Mesenchymal stem cell (in vitro differentiated cells and primary cell): ENCODE measurements at regions not wholly inside any gene's neighbourhood (a gene's known extent, or its start where the extent isn't known, plus 50 kb on each side); places are given as distances from the start of the nearest gene placed in this dataset.
A peak's percentile ranks its signal among the peaks of the same experiment; 100 is the strongest.
"Not testable (repeated sequence)": the region's sequence is repeated elsewhere in the genome, so short reads cannot be mapped to it uniquely, and the experiment has no call there.

Source experiments
- DNase-seq: peaks from one replicate; pipeline ENCODE4 v3.0.0-alpha.2; 2013
- H2AFZ ChIP-seq: one replicate; pipeline ENCODE4 v1.6.1; 2013; ENCODE audit warnings: low read depth, mild to moderate bottlenecking, control low read depth, inconsistent platforms, low read length, moderate library complexity
- H2AK5ac ChIP-seq: 2 replicates; pipeline ENCODE4 v1.6.1; 2013; ENCODE audit warnings: low read length, moderate library complexity, mild to moderate bottlenecking, inconsistent platforms; ENCODE audit not compliant: severe bottlenecking
- H2BK120ac ChIP-seq: one replicate; pipeline ENCODE4 v1.6.1; 2013; ENCODE audit warnings: low read depth, mild to moderate bottlenecking, inconsistent platforms, low read length, moderate library complexity
- H2BK12ac ChIP-seq, 2 experiments: one replicate each; pipeline ENCODE4 v1.6.1; 2013; ENCODE audit warnings: inconsistent platforms in 2 of 2, low read length in 2 of 2, mild to moderate bottlenecking in 2 of 2, moderate library complexity in 2 of 2, control low read depth in 1 of 2
- H2BK15ac ChIP-seq: one replicate; pipeline ENCODE4 v1.6.1; 2013; ENCODE audit warnings: mild to moderate bottlenecking, low read depth, inconsistent platforms; ENCODE audit not compliant: poor library complexity, severe bottlenecking
- H2BK5ac ChIP-seq: 2 replicates; pipeline ENCODE4 v1.6.1; 2013; ENCODE audit warnings: low read depth, mild to moderate bottlenecking, low read length, control low read depth, inconsistent platforms; ENCODE audit not compliant: poor library complexity, severe bottlenecking
- H3K14ac ChIP-seq, 2 experiments: one replicate each; pipeline ENCODE4 v1.6.1; 2013; ENCODE audit warnings: inconsistent platforms in 2 of 2, low read length in 2 of 2, control low read depth in 1 of 2, mild to moderate bottlenecking in 1 of 2, moderate library complexity in 1 of 2
- H3K18ac ChIP-seq, 2 experiments: one replicate each; pipeline ENCODE4 v1.6.1; 2013; ENCODE audit warnings: inconsistent platforms in 2 of 2, low read length in 2 of 2, control low read depth in 1 of 2, low read depth in 1 of 2, mild to moderate bottlenecking in 1 of 2
- H3K23ac ChIP-seq, 2 experiments: one replicate each; pipeline ENCODE4 v1.6.1; 2013; ENCODE audit warnings: inconsistent platforms in 2 of 2, low read length in 2 of 2, mild to moderate bottlenecking in 2 of 2, moderate library complexity in 2 of 2, control low read depth in 1 of 2
- H3K27ac ChIP-seq: 2 replicates; pipeline ENCODE4 v1.5.1; 2013; ENCODE audit warnings: mild to moderate bottlenecking, moderate library complexity, low read length, control low read depth, inconsistent platforms; ENCODE audit not compliant: poor library complexity, severe bottlenecking
- H3K27me3 ChIP-seq, 2 experiments: 2 replicates each; pipeline versions ENCODE4 v1.6.1 to v1.7.0; 2013; ENCODE audit warnings: low read length in 2 of 2, mild to moderate bottlenecking in 2 of 2, moderate library complexity in 2 of 2, control low read depth in 1 of 2, inconsistent platforms in 1 of 2; ENCODE audit not compliant: control insufficient read depth in 1 of 2, insufficient read depth in 1 of 2
- H3K36me3 ChIP-seq, 2 experiments: 2 replicates each; pipeline versions ENCODE4 v1.6.1 to v1.7.0; 2013; ENCODE audit warnings: low read length in 2 of 2, control low read depth in 1 of 2, inconsistent platforms in 1 of 2, low read depth in 1 of 2, mild to moderate bottlenecking in 1 of 2; ENCODE audit not compliant: insufficient read depth in 2 of 2, control insufficient read depth in 1 of 2
- H3K4ac ChIP-seq, 2 experiments: one replicate each; pipeline ENCODE4 v1.6.1; 2013; ENCODE audit warnings: inconsistent platforms in 2 of 2, low read length in 2 of 2, mild to moderate bottlenecking in 2 of 2, moderate library complexity in 2 of 2, control low read depth in 1 of 2, low read depth in 1 of 2
- H3K4me1 ChIP-seq: 2 replicates; pipeline ENCODE4 v1.6.1; 2013; ENCODE audit warnings: low read depth, low read length, control low read depth; ENCODE audit not compliant: control insufficient read depth, insufficient read depth
- H3K4me2 ChIP-seq: 2 replicates; pipeline ENCODE4 v1.6.1; 2013; ENCODE audit warnings: low read length, mild to moderate bottlenecking, inconsistent platforms; ENCODE audit not compliant: poor library complexity, severe bottlenecking
- H3K4me3 ChIP-seq, 2 experiments: 2 replicates each; pipeline versions ENCODE4 v1.5.1 to v1.7.0; 2013; ENCODE audit warnings: low read length in 2 of 2, mild to moderate bottlenecking in 2 of 2, control low read depth in 1 of 2, low read depth in 1 of 2; ENCODE audit not compliant: insufficient read depth in 1 of 2
- H3K79me1 ChIP-seq: replicated peaks from 2 replicates; pipeline ENCODE4 v1.6.1; 2013; ENCODE audit warnings: mild to moderate bottlenecking, control low read depth, low read length, inconsistent platforms; ENCODE audit not compliant: poor library complexity, severe bottlenecking
- H3K9ac ChIP-seq: 2 replicates; pipeline ENCODE4 v1.7.0; 2013; ENCODE audit warnings: mild to moderate bottlenecking, low read length, moderate library complexity
- H3K9me3 ChIP-seq: 2 replicates; pipeline ENCODE4 v1.7.0; 2013; ENCODE audit warnings: mild to moderate bottlenecking, low read length; ENCODE audit not compliant: control insufficient read depth
- H4K8ac ChIP-seq: one replicate; pipeline ENCODE4 v1.6.1; 2013; ENCODE audit warnings: inconsistent platforms, mild to moderate bottlenecking, low read length, moderate library complexity
- H4K91ac ChIP-seq: one replicate; pipeline ENCODE4 v1.6.1; 2013; ENCODE audit warnings: mild to moderate bottlenecking, low read length, inconsistent platforms
- WGBS: methylation state at CpG from one replicate; pipeline ENCODE4 v1.1.7; 2013; ENCODE audit warnings: mixed read lengths; 5-methylcytosine and 5-hydroxymethylcytosine counted together

DNA sequence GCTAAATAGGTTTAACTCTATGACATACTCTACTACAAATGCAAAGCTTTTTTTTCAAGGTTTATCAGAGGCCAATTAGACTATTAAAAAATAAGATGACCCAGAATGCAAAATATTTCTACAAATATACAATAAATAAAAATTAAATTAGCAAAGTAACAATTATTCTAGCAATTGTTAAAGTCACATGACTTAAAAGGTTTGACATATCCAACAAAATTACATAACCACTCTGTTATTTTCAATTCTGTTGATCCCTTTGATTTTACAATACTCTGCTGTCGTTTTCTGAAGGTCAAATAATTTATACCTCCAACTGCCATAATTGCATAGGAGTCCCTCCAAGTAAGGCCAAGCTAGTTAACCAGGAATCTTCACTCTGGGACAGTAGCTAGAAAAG, 292.6 kb upstream of the MIR17HG start:
- WGBS: 57% methylated on average over 1 of the region's 1 CpG
- Histone ChIP-seq H3K9me3 (peaks cover 5% of the 10 kb centered on the region), H4K8ac (no peak overlapping the region)

DNA sequence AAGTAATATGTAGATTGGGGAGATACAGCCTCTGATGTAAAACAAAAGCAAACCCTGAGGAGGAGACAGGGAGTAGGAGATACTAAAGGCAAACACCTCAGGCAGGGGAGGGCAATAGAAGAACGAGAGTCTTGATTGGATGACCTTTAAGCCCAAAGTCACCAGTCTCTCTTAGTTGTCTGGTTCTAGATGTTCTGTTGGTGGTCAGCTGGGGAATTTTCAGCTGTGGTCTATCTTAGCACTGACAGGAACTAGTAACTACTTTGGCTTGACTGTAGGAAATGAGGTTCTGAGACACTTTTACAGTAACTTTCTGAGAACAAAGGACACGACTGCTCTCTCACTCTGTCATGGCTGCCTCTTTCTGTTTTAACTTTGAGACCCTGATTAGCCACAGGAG, 290.7 kb upstream of the MIR17HG start:
- H3K27ac ChIP-seq: no peak overlapping the region
- H3K4ac ChIP-seq: no peak overlapping the region
- no peak overlapping the region for H3K23ac ChIP-seq
- H2BK15ac ChIP-seq: no peak overlapping the region
- no peak overlapping the region for H2BK120ac ChIP-seq
- no peaks in the 10 kb centered on the region for H3K4me1 ChIP-seq
- no peak overlapping the region for H2AFZ ChIP-seq
- H2BK5ac ChIP-seq: no peak overlapping the region
- no peak overlapping the region for H3K18ac ChIP-seq
- no peak overlapping the region for H2BK12ac ChIP-seq
- 87% methylated on average over 2 of the region's 2 CpGs for WGBS
- no peak overlapping the region for H2AK5ac ChIP-seq
- no peak overlapping the region for H4K91ac ChIP-seq
- no peak overlapping the region for H3K14ac ChIP-seq
- no peak overlapping the region for H3K4me3 ChIP-seq
- no peaks in the 10 kb centered on the region for H3K27me3 ChIP-seq
- H3K9ac ChIP-seq: no peak overlapping the region
- H4K8ac ChIP-seq: no peak overlapping the region
- no peaks in the 10 kb centered on the region for H3K79me1 ChIP-seq
- H3K36me3 ChIP-seq: no peaks in the 10 kb centered on the region
- no peak for DNase-seq
- H3K4me2 ChIP-seq: no peak overlapping the region
- H3K9me3 ChIP-seq: peaks cover 5% of the 10 kb centered on the region

More for the DNA sequence above, 292.6 kb upstream of the MIR17HG start:
- no peak overlapping the region for H2BK5ac ChIP-seq
- H3K36me3 ChIP-seq: no peaks in the 10 kb centered on the region
- no peak overlapping the region for H3K14ac ChIP-seq
- H3K27me3 ChIP-seq: no peaks in the 10 kb centered on the region
- no peak overlapping the region for H2BK15ac ChIP-seq
- DNase-seq: no peak
- no peak overlapping the region for H3K4ac ChIP-seq
- no peak overlapping the region for H3K23ac ChIP-seq
- H2AFZ ChIP-seq: no peak overlapping the region
- H4K91ac ChIP-seq: no peak overlapping the region
- no peak overlapping the region for H3K18ac ChIP-seq
- no peak overlapping the region for H3K27ac ChIP-seq
- H2BK120ac ChIP-seq: no peak overlapping the region
- H3K79me1 ChIP-seq: no peaks in the 10 kb centered on the region
- H3K4me3 ChIP-seq: no peak overlapping the region
- no peaks in the 10 kb centered on the region for H3K4me1 ChIP-seq
- H3K4me2 ChIP-seq: no peak overlapping the region
- no peak overlapping the region for H2AK5ac ChIP-seq
- no peak overlapping the region for H3K9ac ChIP-seq
- no peak overlapping the region for H2BK12ac ChIP-seq

DNA sequence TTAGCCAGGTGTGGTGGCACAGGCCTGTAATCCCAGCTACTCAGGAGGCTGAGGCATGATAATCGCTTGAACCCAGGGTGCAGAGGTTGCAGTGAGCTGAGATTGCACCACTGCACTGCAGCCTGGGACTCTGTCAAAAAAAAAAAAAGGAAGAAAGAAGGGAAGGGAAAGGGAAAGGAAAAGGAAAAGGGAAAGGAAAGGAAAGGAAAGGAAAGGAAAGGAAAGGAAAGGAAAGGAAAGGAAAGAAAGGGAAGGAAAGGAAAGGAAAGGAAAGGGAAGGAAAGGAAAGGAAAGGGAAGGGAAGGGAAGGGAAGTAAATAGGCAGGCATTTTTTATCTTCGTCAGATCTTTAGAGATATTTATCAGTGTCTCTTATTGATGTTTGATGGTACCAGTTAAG, 290.0 kb upstream of the MIR17HG start:
- not testable (repeated sequence) for H3K9me3 ChIP-seq, H2AK5ac ChIP-seq, H3K23ac ChIP-seq, H3K36me3 ChIP-seq, H3K27ac ChIP-seq, H3K4me2 ChIP-seq, H3K4me1 ChIP-seq, H3K14ac ChIP-seq, H4K91ac ChIP-seq, H2BK120ac ChIP-seq, H4K8ac ChIP-seq, H3K18ac ChIP-seq, H3K9ac ChIP-seq, H3K27me3 ChIP-seq, H2BK12ac ChIP-seq, DNase-seq, H3K4me3 ChIP-seq, H3K4ac ChIP-seq, H2BK5ac ChIP-seq, H2BK15ac ChIP-seq, H2AFZ ChIP-seq, H3K79me1 ChIP-seq
- WGBS: 86% methylated on average over 2 of the region's 2 CpGs

DNA sequence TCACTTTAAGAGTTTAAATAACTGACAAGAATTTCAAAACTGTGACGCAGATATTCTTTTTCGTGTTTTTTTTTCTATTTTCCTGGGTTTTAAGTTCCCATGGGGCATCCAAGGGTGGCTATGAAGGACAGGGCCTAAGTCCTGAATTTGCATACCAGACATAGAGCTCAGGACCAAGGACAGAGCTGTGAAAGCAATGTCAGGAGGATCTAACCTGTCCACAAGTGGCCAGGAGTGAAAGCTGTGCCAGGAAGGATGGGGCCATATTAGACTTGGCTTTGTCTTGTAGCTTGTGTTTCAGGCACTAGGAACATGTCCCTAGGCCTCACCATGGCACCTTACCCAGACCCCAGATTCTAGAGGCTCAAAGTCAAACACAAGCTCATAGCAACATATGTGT, 289.4 kb upstream of the MIR17HG start:
- Histone ChIP-seq H2BK12ac (no peak overlapping the region), H4K8ac (no peak overlapping the region), H3K4me3 (no peak overlapping the region), H2BK15ac (no peak overlapping the region), H2AK5ac (no peak overlapping the region), H3K36me3 (no peaks in the 10 kb centered on the region), H3K18ac (no peak overlapping the region), H3K79me1 (no peaks in the 10 kb centered on the region), H4K91ac (no peak overlapping the region), H3K4ac (no peak overlapping the region), H3K27me3 (no peaks in the 10 kb centered on the region), H3K14ac (no peak overlapping the region), H3K23ac (no peak overlapping the region), H3K4me1 (no peaks in the 10 kb centered on the region), H3K9ac (no peak overlapping the region), H3K9me3 (peaks cover 5% of the 10 kb centered on the region), H3K4me2 (no peak overlapping the region), H2AFZ (no peak overlapping the region), H2BK5ac (no peak overlapping the region), H2BK120ac (no peak overlapping the region), H3K27ac (no peak overlapping the region)
- DNase-seq: peak; percentile 52
- WGBS: 67% methylated on average over 2 of the region's 2 CpGs
